Panc1 (cell line): ENCODE measurements at regions not wholly inside any gene's neighbourhood (a gene's known extent, or its start where the extent isn't known, plus 50 kb on each side); places are given as distances from the start of the nearest gene placed in this dataset.
"Not testable (repeated sequence)": the region's sequence is repeated elsewhere in the genome, so short reads cannot be mapped to it uniquely, and the experiment has no call there.

Experiments used
- ATAC-seq: fragments of 200-7000 bp; cut with Tn5 transposase; 2 replicates; pipeline ENCODE4 v1.9.1; 2020; ENCODE audit warnings: mild to moderate bottlenecking, moderate library complexity
- BruUV-seq: library from RNA; stranded (reverse); fragments of 400-500 nt; replicated peaks from 2 replicates; lab custom pipeline; 2021; lab: Mats Ljungman, UMichigan
- CTCF ChIA-PET: fragments of 300-600 bp; sonication (Branson Sonifier 250); formaldehyde crosslinking; loops from one replicate; lab custom pipeline; 2022; ENCODE audit warnings: antibody characterized with exemption; lab: Charles Lee
- POLR2A ChIA-PET: fragments of 300-600 bp; sonication (Branson Sonifier 250); formaldehyde crosslinking; loops from one replicate; lab custom pipeline; 2022; ENCODE audit warnings: antibody characterized with exemption; lab: Charles Lee
- DNase-seq: peaks from one replicate; pipeline ENCODE4 v3.0.0-alpha.2; 2010; ENCODE audit warnings: low read depth, low spot score
- H3K27ac ChIP-seq: 2 replicates; pipeline ENCODE4 v1.5.1; 2011; ENCODE audit warnings: mild to moderate bottlenecking, low read length, inconsistent platforms
- H3K27me3 ChIP-seq: fragments of 200-500 bp; sonication (Bioruptor generic); 2 replicates; pipeline ENCODE4 v1.6.0; 2014; ENCODE audit warnings: low read length, inconsistent platforms; ENCODE audit not compliant: control insufficient read depth, insufficient read depth
- H3K36me3 ChIP-seq: fragments of 200-500 bp; sonication (Bioruptor generic); 2 replicates; pipeline ENCODE4 v1.5.1; 2014; ENCODE audit warnings: inconsistent platforms, mild to moderate bottlenecking, low read length, moderate library complexity; ENCODE audit not compliant: control insufficient read depth, insufficient read depth
- H3K4me1 ChIP-seq: 2 replicates; pipeline ENCODE4 v1.5.1; 2011; ENCODE audit warnings: inconsistent platforms, mild to moderate bottlenecking, low read length, moderate library complexity; ENCODE audit not compliant: control insufficient read depth, insufficient read depth
- H3K4me3 ChIP-seq, 2 experiments: 2 replicates each; pipeline ENCODE4 v1.5.1; 2011 to 2012; ENCODE audit warnings: low read depth in 2 of 2, low read length in 2 of 2, mild to moderate bottlenecking in 2 of 2, inconsistent platforms in 1 of 2, moderate library complexity in 1 of 2
- H3K9me3 ChIP-seq: fragments of 200-500 bp; sonication (Bioruptor generic); 2 replicates; pipeline ENCODE4 v1.5.1; 2014; ENCODE audit warnings: low read depth, mild to moderate bottlenecking, inconsistent platforms, low read length, moderate library complexity; ENCODE audit not compliant: control insufficient read depth, insufficient read depth
- POLR2AphosphoS5 ChIP-seq: IDR thresholded peaks from 2 replicates; pipeline ENCODE4 v1.6.1; 2012; ENCODE audit warnings: mild to moderate bottlenecking, low read depth, low read length, moderate library complexity
- SIN3A ChIP-seq: IDR thresholded peaks from 2 replicates; pipeline ENCODE4 v1.6.1; 2012; ENCODE audit warnings: low read depth, mild to moderate bottlenecking, low read length, moderate library complexity, borderline replicate concordance; ENCODE audit not compliant: insufficient read depth
- TCF7L2 ChIP-seq: IDR thresholded peaks from 2 replicates; pipeline ENCODE4 v1.6.1; 2011; ENCODE audit warnings: mild to moderate bottlenecking, low read depth, low read length, inconsistent platforms
- in situ Hi-C: cut with HindIII; loops from 2 replicates; pipeline ENCODE4 v1.10.0; 2016; ENCODE audit warnings: low sequenced_read_pairs, low pct_unique_long_range_greater_than_20kb
- intact Hi-C: fragments of 100-400 bp; cut with micrococcal nuclease; formaldehyde crosslinking; loops from one replicate; pipeline ENCODE4 v1.10.0; 2022; ENCODE audit not compliant: unreplicated experiment
- TF ChIP-seq, protein P1 (sequence below), 2 experiments: IDR thresholded peaks; 2 replicates each; pipeline ENCODE4 v1.6.1; 2011 to 2012; ENCODE audit warnings: low read depth in 2 of 2, control low read depth in 1 of 2, low read length in 1 of 2, mild to moderate bottlenecking in 1 of 2, moderate library complexity in 1 of 2; ENCODE audit not compliant: insufficient read depth in 1 of 2
- TF ChIP-seq, protein P2 (sequence below): fragments of 450-650 bp; IDR thresholded peaks from 2 replicates; pipeline ENCODE4 v1.5.1; 2017; ENCODE audit warnings: mild to moderate bottlenecking

DNA sequence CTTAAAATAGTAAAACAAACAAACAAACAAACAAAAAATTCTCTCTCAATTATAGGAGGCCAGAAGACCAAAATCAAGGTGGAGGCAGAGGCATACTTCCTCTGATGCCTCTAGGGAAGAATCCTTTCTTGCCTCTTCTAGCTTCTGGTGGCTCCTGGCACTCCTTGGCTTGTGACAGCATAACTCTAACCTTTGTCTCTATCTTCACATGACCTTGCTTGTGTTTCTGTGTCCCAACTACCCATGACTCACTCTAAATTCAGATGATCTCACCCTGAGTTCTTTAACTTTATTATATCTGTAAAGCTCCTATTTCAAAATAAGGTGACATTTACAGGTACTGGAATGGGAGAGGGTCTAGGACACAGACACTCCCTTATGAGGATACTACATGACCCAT is 88.3 kb upstream of the ANTXRL start:
- TF ChIP-seq SIN3A (no peak), TCF7L2 (no peak), POLR2AphosphoS5 (no peak)
- TF ChIP-seq, protein P1, sequence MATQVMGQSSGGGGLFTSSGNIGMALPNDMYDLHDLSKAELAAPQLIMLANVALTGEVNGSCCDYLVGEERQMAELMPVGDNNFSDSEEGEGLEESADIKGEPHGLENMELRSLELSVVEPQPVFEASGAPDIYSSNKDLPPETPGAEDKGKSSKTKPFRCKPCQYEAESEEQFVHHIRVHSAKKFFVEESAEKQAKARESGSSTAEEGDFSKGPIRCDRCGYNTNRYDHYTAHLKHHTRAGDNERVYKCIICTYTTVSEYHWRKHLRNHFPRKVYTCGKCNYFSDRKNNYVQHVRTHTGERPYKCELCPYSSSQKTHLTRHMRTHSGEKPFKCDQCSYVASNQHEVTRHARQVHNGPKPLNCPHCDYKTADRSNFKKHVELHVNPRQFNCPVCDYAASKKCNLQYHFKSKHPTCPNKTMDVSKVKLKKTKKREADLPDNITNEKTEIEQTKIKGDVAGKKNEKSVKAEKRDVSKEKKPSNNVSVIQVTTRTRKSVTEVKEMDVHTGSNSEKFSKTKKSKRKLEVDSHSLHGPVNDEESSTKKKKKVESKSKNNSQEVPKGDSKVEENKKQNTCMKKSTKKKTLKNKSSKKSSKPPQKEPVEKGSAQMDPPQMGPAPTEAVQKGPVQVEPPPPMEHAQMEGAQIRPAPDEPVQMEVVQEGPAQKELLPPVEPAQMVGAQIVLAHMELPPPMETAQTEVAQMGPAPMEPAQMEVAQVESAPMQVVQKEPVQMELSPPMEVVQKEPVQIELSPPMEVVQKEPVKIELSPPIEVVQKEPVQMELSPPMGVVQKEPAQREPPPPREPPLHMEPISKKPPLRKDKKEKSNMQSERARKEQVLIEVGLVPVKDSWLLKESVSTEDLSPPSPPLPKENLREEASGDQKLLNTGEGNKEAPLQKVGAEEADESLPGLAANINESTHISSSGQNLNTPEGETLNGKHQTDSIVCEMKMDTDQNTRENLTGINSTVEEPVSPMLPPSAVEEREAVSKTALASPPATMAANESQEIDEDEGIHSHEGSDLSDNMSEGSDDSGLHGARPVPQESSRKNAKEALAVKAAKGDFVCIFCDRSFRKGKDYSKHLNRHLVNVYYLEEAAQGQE (IDR thresholded peaks at IDR 0.05; ENCODE audit: insufficient read depth in 1 of 2, low read depth in 2 of 2, low read length in 1 of 2), result no peak
- TF ChIP-seq, protein P2, sequence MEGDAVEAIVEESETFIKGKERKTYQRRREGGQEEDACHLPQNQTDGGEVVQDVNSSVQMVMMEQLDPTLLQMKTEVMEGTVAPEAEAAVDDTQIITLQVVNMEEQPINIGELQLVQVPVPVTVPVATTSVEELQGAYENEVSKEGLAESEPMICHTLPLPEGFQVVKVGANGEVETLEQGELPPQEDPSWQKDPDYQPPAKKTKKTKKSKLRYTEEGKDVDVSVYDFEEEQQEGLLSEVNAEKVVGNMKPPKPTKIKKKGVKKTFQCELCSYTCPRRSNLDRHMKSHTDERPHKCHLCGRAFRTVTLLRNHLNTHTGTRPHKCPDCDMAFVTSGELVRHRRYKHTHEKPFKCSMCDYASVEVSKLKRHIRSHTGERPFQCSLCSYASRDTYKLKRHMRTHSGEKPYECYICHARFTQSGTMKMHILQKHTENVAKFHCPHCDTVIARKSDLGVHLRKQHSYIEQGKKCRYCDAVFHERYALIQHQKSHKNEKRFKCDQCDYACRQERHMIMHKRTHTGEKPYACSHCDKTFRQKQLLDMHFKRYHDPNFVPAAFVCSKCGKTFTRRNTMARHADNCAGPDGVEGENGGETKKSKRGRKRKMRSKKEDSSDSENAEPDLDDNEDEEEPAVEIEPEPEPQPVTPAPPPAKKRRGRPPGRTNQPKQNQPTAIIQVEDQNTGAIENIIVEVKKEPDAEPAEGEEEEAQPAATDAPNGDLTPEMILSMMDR, result no peak
- BruUV-seq, result no TSS peak
- ChIA-PET CTCF (no interaction called here), POLR2A (no interaction called here)
- Histone ChIP-seq H3K9me3 (no peaks in the 10 kb centered on the region), H3K4me1 (no peaks in the 10 kb centered on the region), H3K4me3 (no peak overlapping the region), H3K27ac (no peak overlapping the region), H3K36me3 (no peaks in the 10 kb centered on the region), H3K27me3 (no peaks in the 10 kb centered on the region)
- no peak for ATAC-seq
- no peak for DNase-seq
- intact Hi-C loops (no loop called here), in situ Hi-C loops (no loop called here)

DNA sequence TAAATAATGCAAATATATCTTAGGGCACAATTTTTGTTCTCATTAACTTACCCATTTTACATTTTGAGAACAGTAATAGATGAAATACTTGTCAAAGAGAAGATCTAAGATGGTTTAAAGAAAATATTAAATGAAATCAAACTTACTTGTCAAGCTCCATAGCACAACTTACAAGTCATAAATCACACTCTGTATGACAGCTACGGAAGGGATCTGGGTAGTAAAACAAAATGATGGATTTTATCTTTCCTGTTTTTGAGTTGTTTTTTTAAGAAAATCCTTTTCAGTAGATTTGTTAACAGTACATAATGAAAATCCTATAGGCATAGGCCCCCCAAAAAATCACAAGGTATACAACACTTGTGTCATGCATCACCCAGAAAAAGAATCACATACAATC is 84.4 kb upstream of the ANTXRL start:
- H3K27me3 ChIP-seq, in situ Hi-C loops, H3K9me3 ChIP-seq, H3K4me3 ChIP-seq, intact Hi-C loops, H3K36me3 ChIP-seq, CTCF ChIA-PET, BruUV-seq, ATAC-seq, H3K27ac ChIP-seq, DNase-seq, POLR2A ChIA-PET, H3K4me1 ChIP-seq: not testable (repeated sequence)

DNA sequence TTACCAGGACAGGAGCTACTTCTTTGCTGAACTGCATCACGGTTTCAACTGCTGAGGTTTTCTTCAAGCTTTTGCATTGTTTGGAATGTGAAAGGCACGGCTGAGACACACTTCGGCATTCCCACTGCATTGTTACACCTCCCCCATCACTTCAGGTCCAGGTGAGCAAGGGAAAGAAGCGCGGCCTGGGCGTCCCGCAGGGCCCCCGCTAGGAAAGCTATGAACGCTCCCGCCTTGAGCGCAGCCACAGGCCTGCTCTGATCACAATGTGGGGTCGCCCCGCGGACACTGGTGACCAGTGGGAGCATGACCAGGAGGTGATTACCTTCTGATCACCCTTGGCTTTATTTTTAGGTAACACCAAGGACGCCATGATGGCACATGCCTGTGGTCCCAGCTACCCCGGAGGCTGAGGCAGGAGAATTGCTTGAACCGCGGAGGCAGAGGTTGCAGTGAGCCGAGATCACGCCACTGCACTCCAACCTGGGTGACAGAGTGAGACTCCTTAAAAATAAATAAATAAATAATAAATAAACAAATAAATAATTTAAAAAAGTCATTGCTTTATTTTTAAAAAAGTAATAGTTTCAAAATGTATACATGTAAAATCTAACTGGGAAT is 82.2 kb upstream of the ANTXRL start:
- H3K36me3 ChIP-seq, in situ Hi-C loops, intact Hi-C loops, H3K4me3 ChIP-seq, CTCF ChIA-PET, H3K9me3 ChIP-seq, BruUV-seq, H3K27ac ChIP-seq, POLR2A ChIA-PET, H3K27me3 ChIP-seq, DNase-seq, H3K4me1 ChIP-seq, ATAC-seq: not testable (repeated sequence)

DNA sequence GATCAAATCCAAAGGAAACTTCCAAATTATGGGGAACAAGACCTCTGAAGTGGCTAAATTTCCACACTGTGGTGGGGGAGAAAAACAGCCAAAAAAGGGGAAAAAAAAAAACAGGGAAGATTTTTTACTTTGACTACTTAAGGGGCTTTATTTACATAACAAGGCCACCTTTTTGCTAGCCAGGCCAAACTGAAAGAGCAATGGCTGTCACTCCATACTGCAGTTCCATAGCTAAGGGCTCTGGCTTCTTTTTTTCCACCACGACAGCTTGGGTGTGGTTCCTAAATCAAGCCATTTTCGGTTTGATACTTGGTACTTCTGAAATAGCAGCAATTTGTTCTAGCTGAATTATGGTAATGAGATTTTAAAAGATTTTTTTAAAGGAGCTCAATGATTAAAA is 76.4 kb upstream of the ANTXRL start:
- ATAC-seq, DNase-seq, H3K4me1 ChIP-seq, CTCF ChIA-PET, intact Hi-C loops, H3K4me3 ChIP-seq, BruUV-seq, H3K27me3 ChIP-seq, POLR2A ChIA-PET, H3K9me3 ChIP-seq, H3K27ac ChIP-seq, H3K36me3 ChIP-seq, in situ Hi-C loops: not testable (repeated sequence)
